Endometrium (tissue), 2 donors: ENCODE measurements at regions not wholly inside any gene's neighbourhood (a gene's known extent, or its start where the extent isn't known, plus 50 kb on each side); places are given as distances from the start of the nearest gene placed in this dataset.
"Not testable (repeated sequence)": the region's sequence is repeated elsewhere in the genome, so short reads cannot be mapped to it uniquely, and the experiment has no call there.

Experiments
- FAIRE-seq: peaks from 2 replicates; lab custom pipeline; 2012; peaks lifted over from hg19 to GRCh38; lab: Jason Lieb, UNC
- donor health status: control.
- donor health status: control.

DNA sequence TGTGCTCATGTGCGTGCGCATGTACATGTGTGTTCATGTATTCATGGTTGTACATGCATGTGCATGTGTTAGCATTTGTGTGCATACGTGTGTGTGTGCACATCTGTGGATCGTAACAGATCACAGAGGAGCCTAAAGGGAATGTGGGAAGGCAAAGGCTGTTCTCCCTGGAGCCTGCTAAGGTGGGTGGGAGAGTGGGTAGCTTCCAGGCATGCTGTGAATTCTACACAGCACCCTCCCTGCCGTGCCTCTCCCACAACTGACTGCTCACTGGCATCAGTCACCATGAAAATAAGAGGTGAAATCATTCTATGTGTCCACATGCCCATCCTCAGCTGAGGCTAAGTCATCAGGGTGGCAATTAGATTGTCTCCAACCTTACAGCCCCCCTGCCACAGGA, 600.9 kb downstream of the MID1IP1 start:
- FAIRE-seq: no peak

DNA sequence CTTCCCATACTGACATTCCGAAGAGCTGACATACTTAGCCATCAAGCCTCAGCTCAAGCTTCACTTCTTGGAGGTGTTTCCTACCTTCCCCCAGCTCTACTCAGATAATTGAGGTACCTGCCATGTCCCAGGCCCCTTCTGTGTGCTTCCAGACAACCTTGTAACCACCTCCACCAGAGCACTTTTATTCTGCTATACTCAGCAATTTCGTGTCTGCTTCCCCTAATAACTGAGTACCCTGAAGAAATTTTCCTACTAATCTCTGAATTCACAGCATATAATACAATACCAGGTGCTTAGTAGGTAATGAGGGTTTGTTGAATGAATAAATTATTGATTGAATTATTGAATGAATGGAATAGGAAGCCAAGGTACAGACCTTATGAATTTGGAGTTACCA, 605.5 kb downstream of the MID1IP1 start:
- no peak for FAIRE-seq

DNA sequence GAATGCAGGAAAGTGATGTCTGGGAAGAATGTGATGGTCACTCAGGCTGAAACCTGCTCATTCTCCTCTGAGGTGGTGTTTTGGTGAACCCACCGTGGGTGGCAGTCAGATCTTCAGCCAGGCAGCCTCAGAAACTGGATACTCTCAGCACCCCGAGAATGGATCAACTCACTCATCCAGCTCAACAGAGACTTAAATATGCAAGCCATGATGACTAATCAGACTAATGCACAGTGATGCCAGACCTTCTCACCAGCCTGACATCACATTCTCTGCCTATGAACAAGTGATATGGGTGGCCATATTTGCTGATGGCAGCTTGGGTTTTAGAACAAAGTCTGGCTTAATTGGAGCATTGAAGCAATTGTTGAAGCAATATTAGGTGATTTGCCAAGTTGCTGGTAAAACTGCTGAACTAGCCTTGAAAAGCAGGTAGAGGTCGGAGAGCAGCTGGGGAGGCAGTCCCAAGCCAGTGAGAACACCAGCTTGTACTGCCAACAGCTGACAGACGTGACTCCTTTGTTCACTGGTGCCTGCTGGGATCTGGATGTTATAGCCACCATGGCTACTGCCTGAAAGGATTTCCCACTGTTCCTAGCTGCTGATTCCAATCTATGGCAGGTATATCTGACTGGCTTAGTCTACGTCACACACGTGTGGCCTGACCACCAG, 608.1 kb downstream of the MID1IP1 start:
- no peak for FAIRE-seq

DNA sequence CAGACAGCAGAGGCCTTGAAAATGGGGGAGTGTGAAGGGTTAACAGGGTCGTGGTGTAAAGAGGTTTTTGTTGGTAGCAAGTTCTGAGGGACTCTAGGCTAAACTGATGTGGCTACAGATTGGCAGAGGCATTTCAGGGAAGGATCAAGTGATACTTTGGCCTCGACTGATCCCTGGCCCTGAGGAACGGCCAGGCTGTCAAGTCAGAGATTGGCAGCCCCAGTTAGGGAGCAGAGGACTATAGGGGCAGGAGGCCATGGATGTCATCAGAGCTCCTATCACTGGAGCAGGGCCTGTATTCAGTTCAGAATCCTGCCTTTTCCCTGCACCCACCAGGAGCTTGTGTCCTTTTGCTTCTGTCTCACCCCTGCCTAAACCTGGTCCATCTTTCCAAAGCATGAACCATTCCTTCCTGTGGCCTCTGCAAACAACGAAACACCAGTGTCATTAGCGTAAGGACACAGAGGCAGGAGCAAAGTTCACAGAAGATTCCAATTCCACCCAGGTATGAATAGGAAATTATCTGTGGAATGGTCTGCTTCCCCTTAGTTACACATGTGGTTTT, 613.1 kb downstream of the MID1IP1 start:
- FAIRE-seq: no peak

DNA sequence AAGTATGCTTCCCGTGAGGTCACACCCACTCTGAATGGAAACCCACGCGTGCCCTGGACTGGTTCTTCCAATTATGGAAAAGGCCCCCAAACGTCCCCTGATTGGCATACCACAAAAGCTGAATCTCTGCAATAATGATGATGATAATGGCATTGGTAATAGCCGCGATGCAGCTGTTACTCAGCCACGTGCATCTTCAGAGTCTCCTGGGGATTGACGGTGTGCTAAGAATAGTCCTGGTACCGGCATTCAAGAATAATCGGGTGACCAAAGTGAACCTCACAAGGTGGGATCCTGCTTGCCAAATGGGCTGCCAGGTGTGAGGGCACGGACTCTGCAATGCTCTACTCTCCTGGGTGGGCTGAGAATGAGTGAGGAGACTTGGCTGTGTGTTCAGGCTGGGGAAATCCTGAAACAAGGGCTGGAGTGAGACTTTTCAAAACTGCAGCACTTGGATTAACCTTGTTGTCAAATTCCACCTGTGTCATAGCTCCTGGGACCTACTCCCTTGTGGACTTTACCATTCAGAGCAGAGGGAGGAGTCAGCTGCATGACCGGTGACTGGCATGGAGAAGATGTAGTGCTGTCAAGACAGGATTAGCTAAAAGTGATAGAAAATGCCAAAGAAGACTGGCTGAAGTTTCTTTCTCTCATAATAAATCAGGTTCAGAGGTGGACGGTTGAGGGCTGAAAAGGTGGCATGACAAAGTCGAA, 615.4 kb downstream of the MID1IP1 start:
- no peak for FAIRE-seq

DNA sequence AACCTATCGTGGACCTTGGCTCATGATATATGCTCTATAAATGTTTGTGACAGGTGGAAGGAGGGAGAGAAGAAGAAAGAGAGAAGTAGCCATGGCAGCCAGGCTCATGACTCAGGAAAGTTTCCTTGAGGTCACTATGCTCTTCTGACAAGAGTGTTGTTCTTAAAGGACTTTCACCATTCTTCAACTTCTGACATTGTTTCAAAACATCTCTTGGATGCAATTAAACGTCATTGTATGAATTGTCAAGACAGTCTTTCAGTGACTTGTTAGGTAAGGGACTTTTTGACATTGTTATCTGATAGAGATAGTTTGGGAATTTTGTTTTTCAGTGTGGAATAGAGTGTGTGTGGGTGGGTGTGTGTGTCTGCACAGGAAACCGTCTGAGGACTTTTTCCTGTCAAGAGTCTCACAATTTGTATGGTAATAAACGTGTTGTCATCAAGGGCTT, 617.0 kb downstream of the MID1IP1 start:
- FAIRE-seq: no peak

DNA sequence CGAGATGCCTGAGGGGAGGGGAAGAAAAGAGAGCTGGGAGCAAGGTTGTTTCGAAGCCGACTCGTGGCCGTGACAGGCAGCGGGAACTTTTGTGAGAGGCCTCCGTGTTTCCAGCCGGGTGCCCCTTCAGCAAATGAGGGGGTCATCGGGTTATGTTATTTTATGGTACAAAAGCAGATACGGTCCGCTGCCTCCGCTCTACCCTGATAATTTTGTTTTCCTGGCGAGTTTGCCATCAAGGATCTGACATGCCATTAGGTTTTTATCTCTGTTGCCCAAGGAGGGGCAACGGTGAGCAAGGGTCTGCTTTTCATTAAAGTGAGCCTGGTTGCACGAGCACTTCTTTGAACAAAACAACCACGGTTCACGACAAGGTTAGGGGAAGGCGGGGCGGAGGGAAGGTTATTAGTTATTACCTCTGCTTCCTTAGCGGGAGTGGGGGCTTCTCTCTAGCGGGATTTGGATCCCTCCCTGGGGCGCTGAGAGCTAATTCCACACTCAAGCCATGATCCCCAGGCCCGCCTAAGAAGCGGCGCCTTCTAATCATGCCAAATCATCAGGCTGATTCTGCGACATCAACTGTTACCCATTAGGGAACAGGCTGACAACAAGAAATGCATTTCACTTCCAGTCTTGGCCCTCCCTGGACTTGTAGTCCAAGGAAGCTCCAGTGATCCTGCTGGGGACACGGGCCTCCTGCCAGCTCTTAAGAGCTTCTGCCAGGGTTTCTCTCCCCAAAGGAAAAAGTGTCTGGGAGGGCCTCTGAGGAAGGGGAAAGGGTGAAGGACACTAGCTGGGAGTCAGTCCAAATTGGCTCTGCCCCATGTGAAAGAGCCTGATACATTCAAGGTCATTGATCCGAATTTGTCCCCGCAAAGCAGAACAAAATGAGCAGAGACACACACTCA, 617.7 kb downstream of the MID1IP1 start:
- no peak for FAIRE-seq

DNA sequence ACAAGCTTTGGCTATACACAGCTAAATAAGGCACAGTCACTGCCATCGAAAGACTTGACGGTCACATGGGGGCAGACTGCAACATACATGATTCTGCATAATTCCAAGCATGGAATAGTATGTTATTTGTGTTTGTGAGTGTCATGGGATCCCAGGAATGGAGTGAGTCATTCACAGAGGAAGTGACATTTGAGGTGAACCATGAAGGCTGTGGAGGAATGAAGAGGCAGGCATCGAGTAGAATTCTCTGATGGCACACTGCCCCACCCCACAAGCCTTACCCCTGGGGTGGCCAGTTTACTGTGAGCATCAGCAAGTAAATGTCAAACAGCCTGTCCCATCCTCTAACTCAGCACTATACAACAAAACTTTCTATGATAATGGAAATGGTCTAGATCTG, 619.7 kb downstream of the MID1IP1 start:
- FAIRE-seq: no peak

DNA sequence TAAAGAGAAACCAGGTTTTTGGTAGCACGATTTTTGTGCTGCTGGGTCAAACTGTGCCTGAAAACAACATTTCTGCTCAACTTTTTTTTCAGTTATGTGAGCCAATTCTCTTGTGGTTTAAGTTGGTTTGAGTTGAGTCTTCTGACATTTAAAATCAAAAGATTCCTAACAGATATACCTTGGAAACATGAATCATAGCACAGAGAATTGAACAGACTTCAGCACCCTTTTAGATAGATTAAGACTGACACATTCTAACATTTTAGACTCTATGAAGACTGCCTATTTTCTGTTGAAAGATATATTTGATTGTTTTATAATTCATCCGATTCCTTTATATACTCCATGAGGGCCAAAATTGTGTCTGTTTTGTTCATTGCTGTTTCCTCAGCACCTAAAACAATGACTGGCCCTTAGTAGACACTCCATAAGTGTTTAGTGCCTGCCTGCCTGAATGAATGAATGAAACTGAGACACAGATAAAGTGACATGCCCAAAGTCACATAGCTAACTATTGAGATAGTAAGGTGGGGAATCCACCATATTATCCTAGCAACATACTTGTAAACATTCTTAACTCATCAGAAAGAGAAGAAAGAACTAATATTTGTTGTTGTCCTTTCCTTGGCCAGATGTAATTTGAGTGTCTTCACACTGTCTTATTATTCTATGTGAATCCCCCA, 624.0 kb downstream of the MID1IP1 start:
- no peak for FAIRE-seq

DNA sequence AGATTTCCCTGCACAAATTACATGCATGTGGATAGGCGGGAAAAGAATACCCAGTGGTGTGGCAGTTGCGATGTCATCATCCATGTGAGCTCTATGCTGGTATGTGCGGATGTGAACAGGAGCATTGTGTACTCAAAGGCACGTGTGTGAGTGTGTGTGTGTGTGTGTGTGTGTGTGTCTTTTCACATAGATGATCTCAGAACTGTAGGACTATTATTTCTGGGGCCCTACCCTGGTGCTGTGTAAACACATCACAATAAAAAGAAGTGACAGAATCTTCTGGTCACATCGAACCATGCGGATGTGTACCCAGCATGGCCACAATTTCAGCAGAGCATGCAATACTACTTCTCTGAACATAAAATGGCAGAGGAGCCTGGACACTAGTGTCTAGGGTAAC, 624.8 kb downstream of the MID1IP1 start:
- FAIRE-seq: no peak

DNA sequence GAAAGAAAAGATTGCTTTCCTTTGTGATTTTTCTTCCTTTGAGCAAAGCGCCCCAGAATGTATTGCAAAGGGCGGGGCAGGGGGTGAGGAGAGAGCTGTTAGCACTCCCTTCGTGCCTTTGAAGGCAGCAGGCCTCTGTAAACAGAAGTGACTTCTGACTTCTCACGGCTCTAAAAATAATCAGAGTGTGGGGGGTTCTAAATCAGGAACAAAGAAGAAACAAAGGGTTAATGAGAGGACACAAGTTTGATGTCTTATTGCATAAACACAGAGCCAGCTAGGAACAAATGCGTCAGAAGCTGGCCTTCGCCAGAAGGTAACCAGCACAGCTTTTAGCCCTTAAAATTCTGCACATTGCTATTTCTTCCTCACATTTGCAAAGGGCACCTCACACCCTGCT, 626.2 kb downstream of the MID1IP1 start:
- FAIRE-seq: no peak

DNA sequence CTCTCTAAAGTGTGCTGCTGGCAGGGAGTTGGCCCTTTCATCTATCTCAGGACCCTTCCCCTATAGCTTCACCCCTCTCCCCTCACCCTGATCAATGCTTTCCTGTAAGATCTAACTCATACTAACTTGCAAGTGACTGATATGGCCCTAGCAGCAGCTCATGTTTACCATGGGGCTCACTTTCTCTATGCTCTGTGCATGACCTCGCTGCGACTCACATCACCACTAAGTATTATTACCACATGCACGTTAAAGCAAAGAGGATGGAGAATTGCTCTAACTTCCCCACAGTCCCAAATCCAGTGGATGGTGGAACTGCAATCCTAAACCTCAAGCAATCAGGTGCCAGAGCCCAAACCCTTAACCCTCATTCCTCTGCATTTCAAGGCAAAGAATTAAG, 626.6 kb downstream of the MID1IP1 start:
- FAIRE-seq: no peak

DNA sequence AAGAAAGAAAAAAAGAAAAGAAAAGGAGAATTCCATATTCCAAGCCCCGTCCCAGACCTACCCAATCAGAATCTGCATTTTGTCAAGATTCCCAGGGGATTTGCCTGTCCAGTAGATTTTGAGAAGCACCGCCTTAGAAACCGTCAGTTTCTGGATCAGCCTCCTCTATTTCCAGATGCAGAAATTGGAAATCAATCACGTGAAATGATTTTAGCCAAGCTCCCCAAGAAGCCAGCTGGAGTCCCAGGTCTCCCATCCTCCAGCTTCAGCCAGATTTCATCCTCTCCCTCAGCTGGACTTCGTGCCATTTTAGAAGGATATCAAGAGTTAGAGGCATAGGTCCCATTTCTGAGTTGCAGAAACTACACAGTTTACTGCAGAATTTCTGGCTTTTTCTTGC, 629.3 kb downstream of the MID1IP1 start:
- FAIRE-seq: no peak

DNA sequence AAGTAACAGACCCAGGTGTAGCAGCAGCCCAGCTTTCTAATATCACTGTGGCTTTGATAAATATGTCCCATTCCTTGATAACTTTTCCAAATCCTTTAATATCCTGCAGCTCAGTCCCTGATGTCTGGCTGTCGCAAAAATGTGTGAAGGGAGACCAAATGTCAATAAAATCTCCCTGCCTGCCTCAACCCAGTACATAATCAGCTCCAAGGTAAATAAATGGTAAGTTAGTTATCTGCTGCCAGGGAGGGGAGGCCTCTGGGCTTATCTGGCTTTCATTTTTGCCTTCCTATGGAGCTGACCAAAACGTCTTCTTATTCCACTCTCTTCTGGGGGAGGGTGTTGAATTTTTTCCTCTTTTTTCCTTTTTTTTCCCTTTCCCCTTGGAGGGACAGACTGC, 630.6 kb downstream of the MID1IP1 start:
- FAIRE-seq: no peak

DNA sequence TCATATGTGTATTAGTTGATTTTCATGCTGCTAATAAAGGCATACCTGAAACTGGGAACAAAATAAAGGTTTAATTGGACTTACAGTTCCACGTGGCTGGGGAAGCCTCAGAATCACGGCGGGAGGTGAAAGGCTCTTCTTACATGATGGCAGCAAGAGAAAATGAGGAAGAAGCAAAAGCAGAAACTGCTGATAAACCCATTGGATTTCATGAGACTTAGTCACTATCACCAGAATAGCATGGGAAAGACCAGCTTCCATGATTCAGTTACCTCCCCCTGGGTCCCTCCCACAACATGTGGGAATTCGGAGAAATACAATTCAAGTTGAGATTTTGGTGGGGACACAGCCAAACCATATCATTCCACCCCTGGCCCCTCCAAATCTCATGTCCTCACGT, 633.4 kb downstream of the MID1IP1 start:
- not testable (repeated sequence) for FAIRE-seq

DNA sequence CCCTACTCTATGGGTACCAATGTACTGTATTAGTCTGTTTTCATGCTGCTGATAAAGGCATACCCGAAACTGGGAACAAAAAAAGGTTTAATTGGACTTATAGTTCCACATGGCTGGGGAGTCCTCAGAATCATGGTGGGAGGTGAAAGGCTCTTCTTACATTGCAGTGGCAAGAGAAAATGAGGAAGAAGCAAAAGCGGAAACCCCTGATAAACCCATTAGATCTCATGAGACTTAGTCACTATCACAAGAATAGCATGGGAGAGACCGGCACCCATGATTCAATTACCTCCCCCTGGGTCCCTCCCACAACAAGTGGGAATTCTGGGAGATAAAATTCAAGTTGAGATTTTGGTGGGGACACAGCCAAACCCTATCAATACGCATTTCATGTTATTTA, 635.3 kb downstream of the MID1IP1 start:
- not testable (repeated sequence) for FAIRE-seq

DNA sequence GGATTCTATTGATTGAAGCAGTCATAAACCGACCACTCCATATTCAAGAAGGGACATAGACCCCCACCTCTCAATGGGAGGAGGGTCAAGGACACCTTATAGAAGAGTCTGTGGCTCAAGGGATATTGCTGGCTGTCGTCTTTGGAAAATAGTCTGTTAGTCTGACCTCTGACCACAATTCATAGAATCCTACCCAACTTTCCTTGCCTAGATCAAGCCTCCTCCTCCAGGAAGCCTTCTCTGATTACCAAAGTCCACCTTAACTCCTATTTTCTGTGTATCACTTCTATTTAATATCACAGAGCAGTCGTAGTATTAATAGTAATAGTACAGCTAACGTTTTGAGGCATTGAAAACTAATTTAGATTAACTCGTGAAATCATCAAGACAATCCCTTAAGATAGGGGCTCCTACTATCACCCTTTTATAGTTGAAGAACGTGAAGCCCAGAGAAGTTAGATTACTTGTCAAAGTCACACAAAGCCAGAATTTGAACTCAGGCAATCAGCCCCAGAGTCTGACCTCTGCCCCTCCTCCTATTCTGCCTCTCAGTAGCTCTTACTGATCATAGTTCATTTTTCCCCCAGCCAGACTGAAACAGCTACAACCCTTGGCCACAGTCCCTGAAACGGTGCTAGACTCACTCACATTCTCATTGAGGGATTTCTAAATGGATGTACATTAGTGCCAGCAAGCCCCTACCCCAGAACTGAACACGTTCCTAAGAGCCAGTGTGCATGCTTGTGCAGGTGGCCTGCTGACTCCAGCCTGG, 636.6 kb downstream of the MID1IP1 start:
- FAIRE-seq: no peak

DNA sequence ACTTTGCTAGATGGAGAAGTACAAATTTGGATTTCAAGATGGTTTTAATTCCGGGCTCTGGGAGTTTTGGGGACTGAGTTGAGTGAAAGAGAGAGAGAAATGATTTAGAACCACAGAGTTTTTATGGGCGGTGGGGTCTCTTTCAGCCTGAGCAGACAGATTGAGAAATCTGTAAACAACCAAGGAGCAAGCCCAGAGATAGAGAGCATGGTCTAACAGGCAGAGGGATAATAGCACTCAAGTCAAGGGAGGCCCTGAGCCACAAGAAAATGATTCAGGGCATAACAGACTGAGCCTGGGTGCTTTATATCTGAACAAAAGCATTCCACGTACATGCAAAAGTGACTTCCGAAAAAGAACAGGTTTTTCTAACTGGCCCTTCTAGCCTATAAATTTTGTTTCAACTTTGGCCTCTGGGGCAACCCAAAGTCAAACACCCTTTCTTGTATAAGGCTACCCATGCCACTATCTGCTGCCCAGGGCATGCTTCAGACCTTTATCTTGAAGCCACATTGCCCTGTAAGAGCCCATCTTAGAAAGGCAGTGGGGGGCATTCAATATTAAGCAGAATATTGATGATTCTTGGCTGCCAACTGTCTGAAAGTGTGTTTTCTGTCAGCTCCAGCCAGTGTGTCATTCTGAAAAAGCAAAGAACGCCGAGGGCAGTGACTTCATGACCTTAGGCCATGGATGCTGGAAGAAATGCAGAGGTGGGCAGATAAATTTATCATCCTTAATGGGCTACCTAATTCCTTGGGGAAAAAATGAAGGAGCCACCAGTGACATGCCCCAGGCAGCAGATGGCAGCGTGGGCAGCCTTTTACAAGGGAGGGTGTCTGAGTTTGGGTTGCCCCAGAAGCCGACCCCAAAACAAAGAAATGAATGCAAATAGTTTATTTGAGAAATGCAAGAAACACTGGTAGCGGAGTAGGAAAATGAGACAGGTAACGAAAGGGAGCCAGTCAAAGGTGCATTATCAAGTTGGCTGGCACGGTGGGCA, 637.6 kb downstream of the MID1IP1 start:
- no peak for FAIRE-seq

DNA sequence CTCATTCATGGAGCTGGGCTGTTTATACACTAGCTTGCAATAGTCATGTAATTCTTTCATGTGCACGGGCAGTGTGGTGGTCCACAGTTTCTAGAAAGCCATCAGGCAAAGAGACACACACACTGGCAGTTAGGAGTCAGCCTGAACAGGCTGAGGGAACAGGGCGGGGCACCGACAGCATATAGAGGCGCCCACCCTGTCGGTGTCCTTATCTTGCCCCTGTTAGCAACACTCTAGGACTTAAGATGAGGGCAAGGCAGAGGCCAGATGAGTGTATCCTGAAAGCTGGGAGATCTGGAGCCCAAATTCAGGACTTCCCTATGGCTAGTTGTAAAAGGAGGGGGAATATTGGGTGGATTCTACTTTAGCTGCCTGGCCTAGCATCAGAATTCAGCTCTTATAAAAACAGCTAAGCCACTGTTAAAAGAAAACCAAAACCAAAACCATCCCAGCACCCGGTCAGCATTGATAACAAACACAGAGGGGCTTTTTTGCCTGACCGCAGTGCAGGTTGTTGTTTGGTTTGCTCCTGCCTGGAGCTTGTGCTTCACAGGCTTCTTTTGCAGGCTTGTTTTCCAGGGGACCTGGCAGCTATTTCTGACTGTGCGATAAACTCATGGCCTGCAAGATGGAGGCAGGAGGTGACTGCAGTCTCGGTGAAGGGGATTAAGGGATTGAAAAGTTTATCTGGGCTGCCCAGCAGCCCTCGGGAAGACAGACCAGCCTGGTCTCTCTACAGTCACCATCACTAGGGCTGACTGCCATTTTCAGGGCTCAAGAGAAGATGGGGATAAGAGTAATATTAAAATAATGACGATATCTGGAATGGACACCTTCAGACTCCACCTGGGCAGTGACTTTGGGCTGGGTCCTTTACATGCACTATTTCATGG, 638.9 kb downstream of the MID1IP1 start:
- FAIRE-seq: no peak
